Spinal cord (tissue), 9 donors: ENCODE measurements at regions not wholly inside any gene's neighbourhood (a gene's known extent, or its start where the extent isn't known, plus 50 kb on each side); places are given as distances from the start of the nearest gene placed in this dataset.

Experiments
- DNase-seq, 6 donors: peaks; one replicate each; pipeline versions ENCODE4 v3.0.0 to v3.0.0-alpha.2; 2013 to 2015; ENCODE audit warnings: low spot score in 6 of 6, low read depth in 4 of 6
- H3K27ac ChIP-seq: one replicate; pipeline ENCODE4 v1.5.1; 2013; ENCODE audit warnings: low read depth, low read length, control low read depth
- H3K27me3 ChIP-seq: one replicate; pipeline ENCODE4 v1.6.1; 2013; ENCODE audit warnings: low read length; ENCODE audit not compliant: control insufficient read depth, insufficient read depth
- H3K36me3 ChIP-seq: one replicate; pipeline ENCODE4 v1.6.1; 2013; ENCODE audit warnings: low read length; ENCODE audit not compliant: control insufficient read depth, insufficient read depth
- H3K4me1 ChIP-seq: one replicate; pipeline ENCODE4 v1.6.1; 2013; ENCODE audit warnings: low read length; ENCODE audit not compliant: control insufficient read depth, insufficient read depth
- H3K4me3 ChIP-seq: one replicate; pipeline ENCODE4 v1.5.1; 2013; ENCODE audit warnings: low read depth, low read length, control low read depth
- H3K9me3 ChIP-seq: one replicate; pipeline ENCODE4 v1.6.1; 2013; ENCODE audit warnings: low read length; ENCODE audit not compliant: control insufficient read depth, insufficient read depth
- WGBS: methylation state at CpG from one replicate; pipeline ENCODE4 v1.1.5; 2013; ENCODE audit warnings: missing lambda C conversion rate; ENCODE audit not compliant: insufficient coverage; 5-methylcytosine and 5-hydroxymethylcytosine counted together
- donor health status: healthy.

DNA sequence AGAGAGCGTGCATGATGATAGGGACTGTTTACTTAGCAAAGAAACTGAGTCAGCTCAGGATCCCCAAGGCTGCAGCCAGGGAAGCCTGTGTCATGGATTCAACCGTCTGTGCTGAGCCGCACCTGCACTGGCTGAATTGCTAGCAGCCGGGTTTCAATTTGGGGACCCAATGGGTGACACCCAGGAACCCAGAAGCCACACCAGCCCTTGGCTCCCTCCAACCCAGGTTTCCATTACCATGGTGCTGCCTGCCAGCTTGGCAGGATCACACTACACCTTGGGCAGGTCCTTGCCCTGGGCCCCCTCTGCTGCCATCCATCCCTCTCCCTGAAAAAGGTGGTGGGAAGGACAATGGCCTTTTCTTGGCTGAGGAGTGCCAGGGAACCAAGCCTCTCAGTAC is 64.0 kb upstream of the CLDN14 start:
- Histone ChIP-seq H3K36me3 (no peaks in the 10 kb centered on the region), H3K27ac (no peak overlapping the region), H3K4me1 (peaks cover 9% of the 10 kb centered on the region), H3K27me3 (peaks cover 12% of the 10 kb centered on the region), H3K9me3 (no peaks in the 10 kb centered on the region), H3K4me3 (no peak overlapping the region)
- no peak for DNase-seq
- 88% methylated on average over 4 of the region's 4 CpGs for WGBS

DNA sequence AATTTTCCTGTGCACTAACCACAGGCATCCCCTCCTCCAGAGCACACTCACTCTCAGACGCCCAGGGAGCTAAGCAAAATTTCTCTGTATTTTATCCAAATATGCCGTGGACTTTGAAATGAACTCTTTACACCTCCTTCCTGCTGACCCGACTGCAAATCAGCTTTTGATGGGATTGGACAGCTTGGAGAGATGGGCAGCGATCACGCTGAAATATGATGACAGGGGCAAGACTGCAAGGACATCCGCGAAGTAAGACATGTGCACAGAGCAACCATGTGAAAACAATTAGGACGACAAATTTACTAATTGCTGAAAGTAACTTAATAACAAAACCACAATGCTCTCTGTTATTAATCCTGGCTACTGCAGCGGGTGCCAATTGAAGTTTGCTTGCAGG is 64.6 kb upstream of the CLDN14 start:
- Histone ChIP-seq H3K4me3 (no peak overlapping the region), H3K4me1 (peaks cover 13% of the 10 kb centered on the region), H3K27ac (no peak overlapping the region), H3K9me3 (no peaks in the 10 kb centered on the region), H3K27me3 (peaks cover 12% of the 10 kb centered on the region), H3K36me3 (no peaks in the 10 kb centered on the region)
- 47% methylated on average over 2 of the region's 9 CpGs for WGBS
- no peak for DNase-seq

DNA sequence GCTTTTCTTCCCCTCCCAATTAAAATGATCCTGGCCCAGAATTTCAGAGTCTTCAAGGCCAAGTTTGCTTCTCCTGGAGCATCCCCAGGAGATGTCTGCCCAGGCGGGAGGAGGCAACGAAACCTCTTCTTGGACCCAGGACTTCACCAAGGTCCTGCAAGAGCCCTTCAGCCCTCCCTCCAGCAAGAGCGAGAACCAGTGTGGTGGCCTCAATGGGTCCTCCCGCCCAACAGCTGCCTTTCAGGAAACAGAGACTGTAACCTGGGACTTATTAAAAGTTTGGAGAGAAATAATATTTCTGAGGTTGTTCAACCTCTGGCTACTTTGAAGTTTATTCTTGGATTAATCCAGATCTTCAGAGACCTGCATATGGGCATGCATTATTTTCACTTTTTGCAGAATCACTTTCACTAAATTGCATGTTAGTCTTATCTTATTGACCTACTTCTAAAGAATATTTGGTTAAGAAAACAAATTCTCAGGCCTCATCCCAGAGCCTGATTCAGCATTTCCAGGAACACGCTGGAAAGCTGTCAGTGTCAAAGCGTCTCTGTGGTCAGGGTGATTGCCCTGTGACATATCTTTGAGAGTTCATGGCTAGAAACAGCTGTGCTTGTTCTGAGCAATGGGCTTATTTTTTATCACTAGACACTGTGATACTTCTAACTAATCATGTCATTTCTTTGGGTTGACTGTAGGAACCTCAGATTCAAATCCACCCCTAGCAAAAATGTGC is 66.0 kb upstream of the CLDN14 start:
- H3K9me3 ChIP-seq = no peaks in the 10 kb centered on the region
- H3K4me1 ChIP-seq = peaks cover 15% of the 10 kb centered on the region
- peaks cover 12% of the 10 kb centered on the region for H3K27me3 ChIP-seq
- no peak overlapping the region for H3K4me3 ChIP-seq
- WGBS = 95% methylated on average over 5 of the region's 6 CpGs
- H3K27ac ChIP-seq = no peak overlapping the region
- no peaks in the 10 kb centered on the region for H3K36me3 ChIP-seq
- DNase-seq = no peak

DNA sequence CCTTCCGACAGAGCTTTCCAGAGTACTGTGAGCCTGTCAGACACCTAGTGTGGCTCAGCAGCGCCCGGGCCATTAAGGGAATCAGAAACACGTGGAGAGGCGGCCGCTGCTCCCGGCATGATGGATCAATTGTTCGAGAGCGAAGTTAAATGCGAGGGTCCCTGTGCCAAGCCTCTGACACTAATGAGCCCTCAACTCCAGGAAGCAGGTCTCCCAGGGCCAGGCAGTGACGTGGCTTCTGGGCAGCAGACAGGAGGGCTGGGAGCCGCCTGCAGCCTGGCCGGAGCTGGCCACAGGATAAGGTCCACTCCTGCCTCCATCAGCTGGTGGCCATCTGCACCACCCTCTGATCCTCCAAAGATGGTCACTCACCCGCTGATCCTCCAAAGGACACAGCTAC is 67.5 kb upstream of the CLDN14 start:
- peak in 1 of 6 donors; percentile 14 for DNase-seq
- no peak overlapping the region for H3K4me3 ChIP-seq
- H3K36me3 ChIP-seq = no peaks in the 10 kb centered on the region
- 51% methylated on average over 13 of the region's 14 CpGs for WGBS
- no peak overlapping the region for H3K27ac ChIP-seq
- peaks cover 5% of the 10 kb centered on the region for H3K27me3 ChIP-seq
- H3K9me3 ChIP-seq = no peaks in the 10 kb centered on the region
- H3K4me1 ChIP-seq = peaks cover 10% of the 10 kb centered on the region

DNA sequence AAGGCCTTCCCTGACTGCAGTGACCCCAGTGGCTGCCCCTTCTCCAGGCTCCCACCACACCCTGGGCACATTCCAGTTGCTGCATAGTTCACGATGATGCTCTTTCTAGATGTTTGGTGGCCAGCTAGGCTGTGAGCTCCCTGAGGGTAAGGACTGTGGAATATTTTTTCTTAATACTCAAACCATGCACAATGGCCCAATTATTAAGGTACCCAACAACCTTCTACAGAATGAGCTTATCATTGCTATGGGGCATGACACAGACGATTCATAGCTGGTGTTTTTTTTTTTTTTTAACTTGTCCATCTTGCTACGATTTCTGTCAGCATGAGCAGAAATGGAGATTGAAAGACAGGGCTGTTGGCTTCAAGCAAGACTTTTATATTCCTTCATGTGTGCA is 68.9 kb upstream of the CLDN14 start:
- no peak for DNase-seq
- H3K4me1 ChIP-seq = peaks cover 6% of the 10 kb centered on the region
- 80% methylated on average over 1 of the region's 3 CpGs for WGBS
- H3K9me3 ChIP-seq = no peaks in the 10 kb centered on the region
- no peak overlapping the region for H3K4me3 ChIP-seq
- H3K27ac ChIP-seq = no peak overlapping the region
- H3K36me3 ChIP-seq = no peaks in the 10 kb centered on the region
- no peaks in the 10 kb centered on the region for H3K27me3 ChIP-seq

DNA sequence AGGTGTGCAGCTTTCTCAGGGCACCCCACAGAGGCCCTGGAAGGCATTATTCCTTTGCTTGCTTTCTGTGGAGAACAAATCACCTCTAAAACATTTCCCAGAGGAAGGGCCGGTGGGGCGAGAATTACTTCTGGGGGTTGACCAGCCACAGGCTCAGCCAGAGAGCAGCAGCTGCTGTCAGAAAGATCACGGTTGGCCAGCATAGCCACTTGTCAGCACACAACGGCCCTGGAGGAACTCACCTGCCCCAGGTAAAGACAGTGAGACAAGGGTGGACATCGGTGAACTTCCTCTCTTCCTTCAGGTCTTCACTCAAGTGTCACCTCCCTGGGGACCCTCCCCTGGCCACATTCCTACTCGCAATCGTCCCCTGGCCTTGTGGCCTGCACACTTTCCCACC is 69.5 kb upstream of the CLDN14 start:
- Histone ChIP-seq H3K4me1 (peaks cover 6% of the 10 kb centered on the region), H3K27ac (no peak overlapping the region), H3K9me3 (no peaks in the 10 kb centered on the region), H3K27me3 (no peaks in the 10 kb centered on the region), H3K36me3 (no peaks in the 10 kb centered on the region), H3K4me3 (no peak overlapping the region)
- no peak for DNase-seq
- WGBS = 74% methylated on average over 7 of the region's 7 CpGs

DNA sequence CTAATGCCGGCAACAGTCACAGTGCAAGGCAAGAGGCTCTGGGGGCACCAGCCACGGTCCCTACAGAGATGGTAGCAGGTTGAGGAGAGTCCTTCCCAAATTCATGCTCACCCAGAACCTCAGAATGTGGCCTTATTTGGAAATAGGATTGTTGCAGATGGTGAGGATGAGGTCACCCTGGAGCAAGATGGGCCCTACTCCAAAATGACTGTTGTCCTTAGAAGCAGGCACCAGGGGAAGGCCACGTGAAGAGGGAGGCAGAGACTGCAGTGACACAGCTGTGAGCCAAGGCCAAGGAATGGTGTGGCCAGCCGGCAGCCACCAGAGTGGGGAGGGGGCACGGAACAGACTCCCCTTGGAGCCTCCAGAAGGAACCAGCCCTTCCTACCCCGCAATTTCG is 70.8 kb upstream of the CLDN14 start:
- Histone ChIP-seq H3K4me3 (no peak overlapping the region), H3K27me3 (no peaks in the 10 kb centered on the region), H3K27ac (no peak overlapping the region), H3K9me3 (no peaks in the 10 kb centered on the region), H3K4me1 (peaks cover 6% of the 10 kb centered on the region), H3K36me3 (no peaks in the 10 kb centered on the region)
- 48% methylated on average over 6 of the region's 7 CpGs for WGBS
- DNase-seq = no peak

DNA sequence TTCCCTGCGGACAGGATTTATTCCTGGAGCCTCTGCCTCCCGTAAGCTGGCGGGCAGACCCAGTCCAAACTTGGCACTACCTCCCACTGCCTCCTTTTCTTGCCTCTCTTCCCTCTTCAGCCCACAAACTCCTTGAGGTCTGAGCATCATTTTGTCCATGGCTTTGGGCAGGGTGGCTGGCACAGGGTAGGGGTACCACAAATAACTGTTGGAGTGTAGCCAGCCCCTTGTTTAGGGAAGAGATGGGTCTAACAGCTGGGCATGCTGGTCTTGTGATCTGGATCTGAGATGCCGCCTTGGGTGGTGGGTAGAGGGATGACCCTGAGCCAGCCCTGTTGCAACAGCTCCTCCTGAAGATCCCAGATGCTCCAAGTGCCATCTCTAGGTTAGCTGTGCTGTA is 71.4 kb upstream of the CLDN14 start:
- 80% methylated on average over 4 of the region's 4 CpGs for WGBS
- Histone ChIP-seq H3K27ac (no peak overlapping the region), H3K9me3 (no peaks in the 10 kb centered on the region), H3K4me1 (peaks cover 6% of the 10 kb centered on the region), H3K36me3 (no peaks in the 10 kb centered on the region), H3K4me3 (no peak overlapping the region), H3K27me3 (no peaks in the 10 kb centered on the region)
- DNase-seq = no peak

DNA sequence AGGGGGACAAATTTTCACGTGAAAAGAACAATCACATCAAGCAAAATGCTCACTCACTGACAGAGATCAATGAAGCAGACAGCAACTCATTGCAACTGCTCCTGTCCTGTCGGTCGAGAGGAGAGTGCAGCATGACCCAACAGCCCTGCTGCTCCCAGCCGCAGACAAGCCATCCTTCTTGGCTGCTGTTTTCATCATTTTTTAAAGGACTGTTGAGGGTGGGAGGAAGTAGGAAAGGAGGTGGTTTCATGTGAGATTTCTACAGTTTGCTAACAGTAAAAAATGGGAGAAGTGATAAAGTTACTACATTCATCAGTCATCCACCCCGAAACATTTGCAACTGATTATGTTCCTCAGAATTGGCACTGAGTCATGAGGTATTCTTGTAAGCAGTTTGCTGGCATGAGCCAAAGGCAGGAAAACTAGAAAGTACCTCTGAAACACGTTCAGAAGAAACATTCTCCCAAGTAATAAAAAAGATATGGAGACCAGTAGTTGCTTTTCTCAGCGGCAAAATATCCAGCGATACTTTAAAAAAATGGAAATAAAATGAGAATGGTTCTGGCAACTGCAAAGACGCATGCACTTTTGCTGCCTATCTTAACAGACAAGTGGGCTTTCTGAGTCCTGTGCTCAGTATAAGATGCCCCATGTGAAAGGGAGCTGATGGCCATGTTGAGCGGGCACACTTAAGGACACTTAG is 72.0 kb upstream of the CLDN14 start:
- peaks cover 6% of the 10 kb centered on the region for H3K4me1 ChIP-seq
- H3K9me3 ChIP-seq = no peaks in the 10 kb centered on the region
- no peaks in the 10 kb centered on the region for H3K36me3 ChIP-seq
- H3K4me3 ChIP-seq = no peak overlapping the region
- DNase-seq = no peak
- H3K27ac ChIP-seq = no peak overlapping the region
- H3K27me3 ChIP-seq = no peaks in the 10 kb centered on the region
- WGBS = 62% methylated on average over 6 of the region's 10 CpGs

DNA sequence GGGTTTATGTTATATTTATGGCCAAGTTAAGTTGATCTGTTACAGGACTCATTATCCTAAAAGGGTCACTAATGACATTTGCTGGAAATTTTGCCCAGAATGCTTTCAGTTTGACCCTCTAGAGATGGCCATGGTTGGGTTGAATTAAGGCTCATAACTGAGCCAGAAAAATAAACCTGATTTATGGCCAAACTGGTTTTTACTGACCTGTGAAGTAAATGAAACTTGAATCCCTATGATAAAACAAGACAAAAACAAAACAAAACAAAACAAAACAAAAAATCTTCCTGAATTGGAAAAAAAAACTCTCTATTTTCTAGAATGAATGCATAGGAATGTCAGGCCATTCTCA is 72.5 kb upstream of the CLDN14 start:
- no peak overlapping the region for H3K27ac ChIP-seq
- H3K27me3 ChIP-seq = no peaks in the 10 kb centered on the region
- H3K4me1 ChIP-seq = peaks cover 6% of the 10 kb centered on the region
- no peak for DNase-seq
- H3K36me3 ChIP-seq = no peaks in the 10 kb centered on the region
- no peak overlapping the region for H3K4me3 ChIP-seq
- no peaks in the 10 kb centered on the region for H3K9me3 ChIP-seq
